Astrocyte of the hippocampus (primary cell): ENCODE measurements at regions not wholly inside any gene's neighbourhood (a gene's known extent, or its start where the extent isn't known, plus 50 kb on each side); places are given as distances from the start of the nearest gene placed in this dataset.

Source experiments
- DNase-seq: peaks from one replicate; pipeline ENCODE4 v3.0.0; 2011; ENCODE audit warnings: low read depth, low spot score

DNA sequence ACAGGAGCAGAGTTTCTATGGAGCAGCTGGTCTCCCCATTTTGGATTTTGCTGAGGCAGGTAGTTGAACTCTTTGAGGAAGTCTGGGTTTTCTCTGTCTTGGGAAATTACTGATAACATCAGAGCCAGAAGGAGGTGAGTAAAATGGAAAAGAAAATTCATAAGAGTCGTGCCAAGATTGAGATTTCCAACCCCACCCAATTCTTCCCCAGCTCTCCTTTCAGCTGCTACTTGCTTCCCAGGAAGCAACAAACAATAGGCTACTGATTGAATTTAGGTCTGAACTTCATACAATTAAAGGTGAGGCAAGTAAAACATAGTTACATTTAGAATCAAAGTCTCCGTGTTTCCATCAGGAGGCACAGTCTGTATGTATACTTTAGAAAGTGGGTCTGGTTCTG is 54.6 kb upstream of the EOLA2 start:
- DNase-seq, result no peak

DNA sequence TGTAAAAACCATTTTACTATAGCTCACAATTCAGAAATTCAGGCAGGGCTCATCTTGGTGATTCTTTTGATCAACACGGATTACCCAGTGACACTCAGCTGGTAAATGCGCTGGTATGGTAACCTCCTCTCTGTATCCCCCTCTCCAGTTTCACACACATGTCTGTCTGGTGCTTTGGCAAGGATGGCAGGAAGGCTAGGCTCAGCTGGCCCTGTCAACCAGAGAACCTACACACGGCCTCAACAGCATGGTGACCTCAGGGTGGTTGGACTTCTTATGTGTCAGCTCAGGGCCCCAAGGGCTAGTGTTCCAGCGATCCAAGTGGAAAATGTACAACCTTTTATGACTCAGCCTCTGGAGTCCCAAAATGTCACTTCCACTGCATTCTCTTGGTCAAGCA is 55.7 kb upstream of the EOLA2 start:
- DNase-seq, result no peak

DNA sequence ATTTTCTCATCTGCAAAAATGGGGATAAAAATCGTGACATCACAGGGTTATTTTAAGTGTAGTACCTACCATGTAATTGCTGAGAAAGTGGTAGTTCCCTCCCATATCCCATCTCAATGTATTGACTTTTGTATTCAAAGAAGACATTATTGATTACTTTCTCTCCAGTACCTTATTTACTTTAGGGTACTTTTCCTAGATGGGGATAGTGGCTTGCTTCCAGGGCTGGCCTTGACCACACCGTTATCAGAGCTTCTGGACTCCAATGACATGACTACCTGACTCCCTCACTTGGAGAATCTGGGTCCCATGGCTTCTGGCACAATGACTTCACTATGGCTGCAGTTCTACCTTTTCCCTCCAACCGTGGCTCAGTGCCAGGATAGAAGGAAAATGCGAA is 58.2 kb upstream of the EOLA2 start:
- DNase-seq, result no peak

DNA sequence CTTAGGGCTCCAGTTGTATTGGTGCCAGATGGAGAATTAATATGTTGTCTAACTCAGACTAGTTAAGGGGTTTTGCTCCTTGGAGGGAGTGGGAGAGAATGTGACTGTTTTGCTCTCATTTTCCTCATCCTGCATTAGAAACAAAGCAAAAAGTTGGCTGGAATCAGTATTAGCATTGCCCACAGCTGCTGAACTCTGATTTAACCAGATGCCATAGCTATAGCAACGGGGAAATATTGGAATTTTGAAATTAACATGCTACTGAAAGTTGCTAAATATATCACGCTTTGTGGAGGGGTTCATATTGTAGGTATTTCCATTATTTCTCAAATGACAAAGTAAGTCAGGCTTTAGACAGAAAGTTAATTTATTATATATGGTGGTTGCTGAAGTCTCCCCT is 66.7 kb upstream of the EOLA2 start:
- DNase-seq, result no peak

DNA sequence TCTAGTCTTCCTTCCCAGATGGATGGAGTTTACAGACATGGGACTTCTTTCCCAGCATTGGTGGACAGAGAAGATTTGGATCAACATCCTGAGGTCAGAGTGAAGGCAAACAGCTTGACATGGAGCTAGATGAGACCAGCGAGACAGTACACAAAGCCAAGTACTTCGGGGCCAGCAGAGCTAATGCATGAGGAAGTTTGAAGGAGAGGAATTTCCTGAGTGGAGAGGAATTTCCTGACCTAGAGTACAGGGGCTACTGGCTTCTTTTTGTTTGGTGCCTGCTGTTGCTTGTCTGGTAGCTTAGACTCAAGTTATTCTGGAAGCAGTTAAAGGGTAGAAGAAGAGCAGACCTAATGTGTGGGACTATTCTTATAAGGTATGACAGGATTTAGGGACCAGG is 69.1 kb upstream of the EOLA2 start:
- no peak for DNase-seq

DNA sequence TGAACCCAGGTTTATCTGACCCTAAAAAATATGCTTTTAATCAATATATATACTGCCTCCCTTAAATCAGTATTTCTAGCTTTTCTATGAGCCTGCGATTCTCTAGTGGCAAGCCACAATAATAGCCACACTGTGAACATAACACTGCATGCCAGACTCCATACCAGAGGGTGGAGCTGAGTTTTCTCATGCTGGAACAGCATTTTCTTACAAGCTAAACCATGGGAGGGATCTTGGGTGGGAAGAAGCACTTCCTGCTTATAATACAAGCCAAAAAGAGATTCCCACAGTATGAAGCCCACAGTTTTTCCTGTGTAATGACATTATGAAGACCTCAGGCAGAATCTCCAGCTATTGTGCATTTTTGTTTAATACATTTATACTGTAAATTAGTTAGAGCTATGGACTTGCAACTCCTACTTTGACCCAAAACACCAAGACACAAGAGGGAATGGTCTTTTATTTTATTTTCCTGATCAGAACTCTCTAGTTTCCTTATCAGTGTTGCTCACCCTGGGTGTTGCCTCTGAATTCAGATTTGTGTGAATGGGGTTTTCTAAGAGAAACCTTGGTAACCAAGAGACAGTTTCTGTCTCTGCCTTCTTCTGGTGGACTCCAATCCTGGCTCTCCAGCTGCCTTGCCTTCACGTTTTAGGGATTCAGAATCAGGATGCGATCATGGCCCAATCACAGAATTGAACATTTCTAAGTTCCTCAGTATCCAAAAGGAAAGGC is 74.5 kb upstream of the EOLA2 start:
- DNase-seq, result no peak

DNA sequence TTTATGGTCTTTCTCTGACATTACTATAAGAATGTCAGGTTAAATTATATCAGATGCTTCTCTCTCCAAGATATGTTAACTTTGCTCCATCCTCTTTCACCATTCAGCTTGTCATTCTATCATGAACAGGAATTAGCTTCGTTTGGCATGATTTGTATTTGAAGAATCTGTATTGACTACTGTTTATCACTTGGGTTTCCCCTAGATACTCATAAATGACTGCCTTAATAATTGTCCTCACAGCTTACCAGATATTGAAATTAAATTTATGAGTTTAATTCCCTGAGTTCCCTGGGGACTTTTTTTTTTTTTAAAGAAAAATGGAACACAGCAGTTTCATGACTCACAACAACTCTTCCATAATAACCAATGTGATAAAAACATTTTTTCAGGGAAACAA is 76.2 kb upstream of the EOLA2 start:
- no peak for DNase-seq

DNA sequence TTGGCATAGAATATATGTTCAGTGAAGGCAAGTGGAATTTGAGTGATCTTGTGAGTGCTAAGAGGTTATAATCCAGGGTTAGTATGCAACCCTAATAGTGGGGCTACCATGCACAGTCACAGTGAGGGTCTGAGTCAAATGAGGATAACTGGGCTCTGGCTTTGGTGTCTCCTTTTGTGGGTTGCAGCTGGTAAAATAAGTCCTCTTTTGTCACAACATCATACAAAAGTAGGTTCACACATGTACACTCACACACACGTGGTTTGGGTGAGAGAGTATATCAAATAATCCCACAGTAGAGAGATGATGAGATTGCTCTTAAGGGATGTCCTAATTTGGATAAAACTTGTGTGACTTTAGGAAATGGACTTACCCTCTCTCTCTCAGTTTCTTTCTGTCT is 79.6 kb upstream of the EOLA2 start:
- DNase-seq, result no peak

DNA sequence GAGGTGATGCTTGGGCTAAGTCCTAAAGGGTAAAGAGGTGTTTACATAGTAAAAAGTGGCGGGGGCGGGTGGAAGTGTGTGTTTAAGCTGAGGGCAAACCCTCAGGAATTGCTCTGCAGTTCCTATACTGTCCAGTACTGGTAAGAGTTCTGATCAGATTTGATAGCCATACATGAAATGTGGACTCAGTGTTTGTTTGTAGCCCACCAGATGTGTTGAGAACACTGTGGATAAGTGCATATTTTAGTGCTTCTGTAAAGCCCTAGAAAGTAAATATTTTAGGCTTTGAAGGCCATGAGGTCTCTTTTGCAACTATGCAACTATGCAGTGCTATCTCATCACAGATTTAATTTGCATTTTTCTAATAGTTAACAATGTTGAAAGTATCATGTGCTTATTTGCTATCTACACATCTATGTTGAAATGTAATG is 80.7 kb upstream of the EOLA2 start:
- DNase-seq, result no peak

DNA sequence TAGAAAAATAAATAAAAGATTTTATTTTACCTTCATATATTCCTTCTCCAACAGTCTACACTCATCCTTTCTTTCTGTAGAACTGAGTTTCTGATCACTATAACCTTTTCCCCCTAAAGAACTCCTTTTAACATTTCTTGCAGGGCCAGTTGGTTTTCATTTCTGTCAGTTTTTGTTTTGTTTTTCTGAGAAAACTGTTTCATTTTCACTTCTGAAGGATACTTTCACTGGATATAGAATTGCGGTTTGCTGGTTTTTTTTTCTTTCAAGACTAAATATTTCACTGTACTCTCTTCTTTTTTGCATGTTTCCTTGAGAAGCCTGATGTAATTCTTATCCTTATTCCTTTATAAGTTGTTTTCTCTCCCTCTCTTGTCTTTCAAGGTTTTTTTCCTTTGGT is 90.4 kb upstream of the EOLA2 start:
- no peak for DNase-seq

DNA sequence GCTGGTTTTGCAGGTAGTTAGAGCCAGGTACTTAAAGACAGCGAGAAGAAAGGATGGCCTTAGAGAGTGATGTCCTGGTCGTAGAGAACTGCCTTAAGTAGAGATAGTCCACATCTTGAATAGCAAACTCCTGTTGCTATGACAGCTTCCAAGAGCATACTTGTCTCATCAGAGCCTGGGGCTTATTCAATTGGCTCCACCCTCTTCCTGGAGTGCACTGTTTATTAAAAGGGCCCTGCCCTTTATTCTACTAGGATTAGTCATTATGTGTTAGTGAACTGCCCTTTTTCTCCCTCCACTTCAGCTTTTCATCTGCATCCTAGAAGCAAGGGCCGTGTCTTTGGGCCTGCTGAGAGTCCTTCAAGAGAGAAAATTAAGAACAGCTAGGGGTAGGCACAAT is 94.5 kb upstream of the EOLA2 start:
- no peak for DNase-seq

DNA sequence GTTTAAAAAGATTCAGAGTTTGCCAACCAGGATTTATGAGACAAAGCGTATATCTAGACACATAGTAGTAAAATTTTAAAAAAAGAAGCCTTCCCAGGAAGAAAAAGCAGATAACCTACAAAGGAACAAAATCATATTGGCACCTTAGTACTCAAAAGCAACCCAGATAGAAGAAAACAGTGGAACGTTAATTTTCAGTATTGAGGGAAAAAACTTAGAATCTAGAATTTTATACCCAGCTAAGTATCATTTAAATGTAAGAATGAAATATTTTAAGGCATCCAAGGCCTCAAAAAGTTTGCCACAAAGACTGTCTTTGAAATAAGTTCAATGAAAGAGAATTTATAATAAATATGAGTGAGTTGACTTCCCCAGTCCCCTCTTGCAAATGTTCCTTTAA is 96.5 kb upstream of the EOLA2 start:
- DNase-seq, result no peak

DNA sequence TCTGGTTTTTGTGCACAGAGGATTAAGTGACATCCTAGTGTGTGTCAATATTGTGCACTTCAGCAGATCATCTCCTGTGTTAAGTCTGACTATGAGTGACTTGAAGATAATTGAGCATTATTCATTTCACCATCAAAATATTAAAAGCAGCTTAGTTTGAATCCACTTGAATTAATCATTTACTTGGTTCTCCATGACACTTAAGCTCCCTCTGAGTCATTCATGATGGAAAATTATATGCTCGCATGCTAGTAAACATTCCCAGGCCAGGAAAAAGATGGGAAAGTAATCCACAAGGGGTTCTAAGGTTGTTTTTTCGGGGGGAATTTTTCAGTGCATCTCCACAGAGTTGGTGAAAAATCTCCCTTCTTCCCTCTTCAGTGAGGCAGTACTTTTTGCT is 97.2 kb upstream of the EOLA2 start:
- no peak for DNase-seq

DNA sequence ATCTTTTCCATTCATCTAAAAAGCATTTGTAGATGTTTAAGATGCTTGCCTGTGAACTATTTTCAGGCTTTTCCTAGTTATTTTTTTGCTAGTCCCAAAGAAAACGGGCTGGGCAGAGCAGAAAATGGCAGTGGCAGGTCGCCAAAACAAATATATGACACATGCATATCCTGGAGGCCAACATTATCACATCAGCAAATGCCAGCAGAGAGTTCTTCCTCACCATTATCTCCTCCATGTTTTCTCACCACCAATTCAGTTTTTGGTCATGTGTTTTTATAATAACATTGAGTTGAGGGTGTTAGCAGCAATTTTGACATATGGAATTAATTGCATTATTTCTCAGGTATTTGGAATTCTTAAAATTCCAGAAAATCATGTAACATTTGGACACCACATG is 97.9 kb upstream of the EOLA2 start:
- peak; percentile 72 for DNase-seq

DNA sequence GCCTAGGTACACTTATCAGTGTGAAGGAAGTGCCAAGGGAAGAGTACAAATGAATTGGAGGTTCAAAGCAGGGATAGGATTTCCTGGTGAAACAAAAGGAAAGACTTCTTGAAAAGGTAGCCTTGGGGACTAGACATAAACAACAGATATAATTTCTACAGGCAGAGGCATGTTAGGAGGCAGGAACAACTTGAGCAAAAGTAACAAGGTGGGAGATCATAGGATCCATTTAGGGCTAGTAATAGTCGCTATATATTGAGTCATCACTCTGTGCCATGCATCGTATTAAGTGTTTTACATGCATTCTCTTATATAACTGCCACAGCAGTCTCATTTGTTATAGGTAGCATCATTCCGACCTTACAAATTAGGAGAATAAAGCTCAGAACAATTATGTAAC is 98.3 kb upstream of the EOLA2 start:
- no peak for DNase-seq

DNA sequence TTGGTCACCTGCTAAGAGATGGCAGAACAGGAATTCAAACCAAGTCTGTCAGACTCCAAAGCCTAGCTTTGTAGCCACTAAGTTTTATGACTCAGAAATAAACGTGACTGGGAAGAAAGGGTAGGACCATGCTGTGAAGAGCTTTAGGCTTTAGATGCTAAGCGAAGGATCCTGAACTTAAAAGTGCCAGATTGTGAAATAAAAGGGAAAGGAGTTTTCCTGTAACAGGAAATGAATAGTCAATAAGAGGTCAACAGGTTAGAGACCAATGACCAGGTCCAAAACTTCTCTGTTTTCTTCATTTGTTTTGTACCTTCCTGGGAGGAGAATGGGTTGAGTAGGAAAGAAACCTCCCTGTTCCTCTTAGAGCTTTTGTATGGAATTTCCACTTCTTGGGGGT is 98.8 kb upstream of the EOLA2 start:
- no peak for DNase-seq

DNA sequence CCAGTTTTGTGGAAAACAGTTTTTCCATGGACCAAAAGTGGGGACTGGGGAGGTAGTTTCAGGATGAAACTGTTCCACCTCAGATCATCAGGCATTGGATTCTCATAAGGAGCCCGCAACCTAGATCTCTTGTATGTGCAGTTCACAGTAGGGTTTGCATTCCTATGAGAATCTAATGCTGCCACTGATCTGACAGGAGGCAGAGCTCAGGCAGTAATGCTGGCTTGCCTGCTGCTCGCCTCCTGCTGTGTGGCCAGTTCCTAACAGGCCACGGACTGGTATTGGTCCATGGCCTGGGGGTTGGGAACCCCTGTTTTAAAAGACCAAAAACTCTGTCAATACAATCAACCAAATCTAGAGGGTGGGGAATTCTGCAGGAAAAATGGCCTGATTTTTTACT is 100.0 kb upstream of the EOLA2 start:
- no peak for DNase-seq

DNA sequence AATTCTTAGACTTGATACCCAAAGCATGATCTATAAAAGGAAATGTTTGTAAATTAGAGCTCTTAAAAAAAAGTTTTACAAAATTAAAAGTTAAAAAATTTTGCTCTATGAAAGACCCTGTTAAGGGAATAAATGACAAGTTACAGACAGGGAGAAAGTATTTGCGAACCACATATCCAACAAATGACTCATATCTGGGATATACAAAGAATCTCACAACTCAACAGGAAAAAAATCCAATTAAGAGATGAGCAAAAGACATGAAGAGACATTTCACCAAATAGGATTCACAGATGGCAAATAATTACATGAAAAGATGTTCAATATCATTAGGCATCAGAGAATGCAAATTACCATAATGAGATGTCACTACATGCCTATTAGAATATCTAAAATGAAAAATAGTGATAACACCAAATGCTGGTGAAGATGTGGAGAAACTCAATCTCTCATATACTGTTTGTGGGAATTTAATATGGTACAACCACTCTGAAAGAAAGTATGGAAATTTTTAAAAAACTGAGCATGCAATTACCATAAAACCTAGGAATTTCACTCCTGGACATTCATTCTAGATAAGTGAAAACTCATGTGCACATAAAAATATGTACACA is 100.8 kb upstream of the EOLA2 start:
- no peak for DNase-seq

DNA sequence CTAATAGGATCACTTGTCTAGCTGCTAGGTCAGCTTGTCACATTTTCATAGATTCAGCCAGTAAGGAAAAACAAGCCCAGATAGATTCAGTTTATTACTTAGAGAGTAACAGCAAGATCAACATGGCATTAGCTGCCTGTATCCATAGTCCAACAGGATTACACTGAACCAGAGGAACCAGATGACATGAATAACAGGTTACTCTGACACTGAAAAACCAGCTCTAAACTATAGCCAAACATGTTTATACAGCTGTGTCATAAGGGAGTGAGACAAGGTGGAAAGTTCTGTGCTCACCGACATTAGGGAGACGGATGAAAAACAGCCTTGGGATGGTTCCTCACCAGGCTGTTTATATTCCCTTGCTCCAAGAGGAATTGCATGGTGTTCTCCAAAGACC is 102.9 kb upstream of the EOLA2 start:
- no peak for DNase-seq

DNA sequence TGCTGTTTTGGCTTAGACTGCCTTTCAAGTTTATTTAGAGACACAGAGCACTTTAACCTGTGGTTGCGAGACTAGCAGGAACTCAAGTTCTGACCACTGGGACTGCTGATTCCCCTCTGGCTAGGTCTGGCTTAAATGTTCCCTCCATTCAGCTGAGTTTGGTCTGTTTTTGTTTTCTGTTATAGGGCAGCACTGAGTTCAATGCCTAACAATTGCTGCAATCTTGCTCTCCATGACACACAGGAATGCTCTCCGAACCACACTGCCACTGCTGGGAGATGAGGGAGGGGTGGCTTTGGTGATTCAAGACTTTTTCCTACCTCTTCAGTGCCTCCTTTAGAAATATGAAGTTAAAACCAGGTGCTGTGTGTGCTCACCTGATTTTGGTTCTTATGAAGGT is 106.3 kb upstream of the EOLA2 start:
- peak; percentile 50 for DNase-seq

DNA sequence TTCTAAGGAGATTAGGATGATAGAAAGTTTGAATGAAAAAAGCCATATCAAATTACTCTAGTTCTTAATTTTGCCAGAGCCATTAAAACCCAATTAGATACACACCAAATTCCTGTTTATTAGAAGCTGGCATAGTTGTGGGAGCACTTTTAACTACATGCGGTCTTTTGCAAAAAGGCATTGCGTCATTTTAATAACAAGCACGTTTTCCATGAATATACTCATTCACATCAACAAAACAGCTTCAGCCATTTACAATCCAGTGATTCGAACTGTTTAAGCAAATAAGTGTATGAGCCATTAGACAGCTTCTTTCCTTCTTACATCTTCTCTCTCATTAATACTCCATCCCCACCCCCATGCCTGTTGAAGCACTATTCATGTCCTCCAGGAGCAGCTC is 109.5 kb upstream of the EOLA2 start:
- DNase-seq, result no peak

DNA sequence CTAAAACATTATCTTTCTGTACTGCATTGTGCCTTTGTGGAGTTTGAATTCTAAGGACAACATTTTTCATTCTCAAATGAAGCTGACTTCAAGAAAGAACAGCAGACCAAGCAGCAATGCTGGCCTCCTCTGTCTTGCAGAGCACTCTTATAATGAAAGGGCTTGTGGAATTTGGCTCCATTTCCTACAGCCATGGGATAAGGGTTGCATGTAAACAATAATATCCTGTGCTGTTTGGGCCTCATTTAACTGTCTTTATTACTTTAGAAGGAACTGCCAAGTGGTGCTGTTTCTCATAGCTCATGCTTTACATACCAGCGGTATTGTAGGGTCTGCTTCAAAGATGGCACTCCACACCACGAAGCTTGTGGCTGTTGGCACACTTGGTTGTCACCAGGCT is 111.4 kb upstream of the EOLA2 start:
- peak; percentile 63 for DNase-seq

DNA sequence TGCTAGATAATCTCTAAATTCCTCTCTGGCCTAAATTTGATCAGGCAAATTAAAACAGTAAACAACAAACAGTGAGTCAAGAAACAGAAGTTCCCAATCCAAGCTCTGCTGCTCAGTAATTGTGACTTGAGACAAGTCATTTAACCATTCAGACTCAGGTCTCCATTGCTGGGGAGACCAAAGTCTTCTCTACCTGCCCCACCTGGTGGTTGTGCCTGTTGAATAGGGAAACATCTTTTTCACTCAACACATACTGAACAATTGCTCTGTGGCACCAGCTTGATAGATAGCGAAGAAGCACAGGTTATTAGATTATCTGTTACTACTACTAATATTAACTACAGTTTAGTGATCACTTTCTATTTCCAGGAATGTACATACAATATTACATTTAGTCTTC is 112.1 kb upstream of the EOLA2 start:
- DNase-seq, result no peak

DNA sequence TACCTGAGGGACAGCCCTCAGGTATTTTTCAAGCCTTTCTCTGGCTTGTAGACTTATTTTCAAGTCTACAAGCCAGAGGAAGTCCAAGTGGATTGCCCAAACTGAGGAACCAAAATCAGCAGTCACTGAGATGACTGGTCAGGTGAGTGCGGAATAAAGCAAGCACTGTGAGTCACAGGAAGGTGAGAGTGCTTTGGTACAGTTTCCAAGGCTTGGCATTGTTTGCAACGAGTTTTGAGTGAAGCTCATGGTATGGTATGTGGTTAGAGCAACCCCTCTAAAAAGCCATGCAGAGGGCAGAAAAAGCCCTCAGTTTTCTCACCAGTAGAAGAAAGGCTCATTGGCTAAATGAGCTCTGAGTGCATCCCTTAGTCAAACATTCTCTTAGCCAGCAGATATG is 112.8 kb upstream of the EOLA2 start:
- DNase-seq, result no peak
